HG02759 (cell line): ENCODE measurements at regions not wholly inside any gene's neighbourhood (a gene's known extent, or its start where the extent isn't known, plus 50 kb on each side); places are given as distances from the start of the nearest gene placed in this dataset.
"Not testable (repeated sequence)": the region's sequence is repeated elsewhere in the genome, so short reads cannot be mapped to it uniquely, and the experiment has no call there.

ENCODE experiments used
- ATAC-seq: cut with Tn5 transposase; IDR thresholded peaks from one replicate; pipeline ENCODE4 v1.9.1; 2021; ENCODE audit warnings: mild to moderate bottlenecking, moderate library complexity; ENCODE audit not compliant: unreplicated experiment

DNA sequence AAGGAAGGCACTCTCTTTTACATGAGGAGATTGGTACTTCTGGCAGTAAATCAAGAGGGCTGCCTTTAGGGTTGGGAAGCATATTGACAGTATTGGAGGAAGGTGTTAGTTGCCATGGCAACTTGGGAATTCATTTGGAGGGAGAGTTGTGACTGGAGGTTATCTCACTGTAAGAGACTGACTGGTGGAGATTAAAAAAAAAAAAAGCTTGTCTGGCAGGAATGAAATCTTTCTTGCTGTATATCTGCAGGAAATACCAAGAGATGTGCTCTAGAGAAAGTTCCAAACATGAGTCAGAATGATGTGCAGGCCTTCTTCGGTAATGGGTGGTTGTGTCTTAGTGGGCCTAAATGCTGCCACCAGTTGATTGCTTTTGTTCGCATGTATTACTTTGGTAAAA is 59.8 kb upstream of the FAM72C start:
- ATAC-seq: not testable (repeated sequence)

DNA sequence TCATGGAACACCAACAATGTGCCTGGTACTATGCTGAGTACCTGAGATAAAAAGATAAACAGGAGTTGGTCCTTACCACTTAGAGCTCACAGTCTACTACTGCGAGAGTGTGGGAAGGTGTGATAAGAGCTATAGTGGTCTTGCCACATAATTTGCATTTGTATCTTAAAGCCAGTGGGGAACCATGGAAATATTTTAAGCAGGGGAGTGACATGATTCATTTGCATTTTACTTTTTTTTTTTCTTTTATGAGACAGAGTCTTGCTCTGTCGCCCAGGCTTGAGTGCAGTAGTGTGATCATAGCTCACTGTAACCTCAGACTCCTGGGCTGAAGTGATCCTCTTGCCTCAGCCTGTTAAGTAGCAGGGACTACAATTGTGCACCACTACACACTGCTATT is 54.2 kb upstream of the FAM72C start:
- peak; percentile 86 for ATAC-seq

DNA sequence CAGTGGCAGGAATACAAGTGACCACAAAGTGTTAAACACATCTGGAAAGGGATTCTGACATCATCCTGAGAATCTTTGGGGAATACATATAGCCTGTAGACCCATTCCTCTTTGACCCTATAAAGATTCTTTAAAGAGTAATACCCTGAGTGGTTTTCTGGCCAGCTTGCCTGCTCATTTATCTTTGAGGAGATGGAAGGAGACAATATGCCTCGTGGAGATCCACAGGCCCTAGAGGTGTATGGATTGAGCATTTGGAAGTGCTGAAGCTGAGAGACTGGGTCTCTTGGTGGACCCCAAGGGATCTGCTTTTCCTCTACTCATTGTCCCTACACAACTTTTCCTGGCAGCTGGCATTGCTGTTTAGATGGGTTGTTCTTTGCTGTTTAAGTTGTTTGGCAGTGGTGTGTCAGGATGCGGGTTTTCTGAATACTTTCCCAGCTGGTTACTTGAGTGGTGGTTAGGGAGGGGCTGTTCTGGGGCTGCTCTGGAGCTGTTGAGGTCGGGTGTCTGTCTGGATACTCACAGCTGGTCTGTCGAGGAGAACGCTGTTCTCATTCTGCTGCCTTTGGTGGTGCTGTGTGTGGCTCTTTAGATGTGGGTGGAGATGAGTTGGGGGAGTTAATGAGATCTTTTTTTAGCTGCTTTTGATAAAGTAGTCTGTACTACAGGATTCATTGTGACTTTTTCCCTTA is 50.1 kb upstream of the FAM72C start:
- not testable (repeated sequence) for ATAC-seq
